Lung (tissue), 11 donors: ENCODE measurements at regions not wholly inside any gene's neighbourhood (a gene's known extent, or its start where the extent isn't known, plus 50 kb on each side); places are given as distances from the start of the nearest gene placed in this dataset.

Experiments
- ATAC-seq: fragments of 200-7000 bp; cut with Tn5 transposase; one replicate; pipeline ENCODE4 v1.9.1; 2020; ENCODE audit warnings: moderate number of reproducible peaks; ENCODE audit not compliant: insufficient read depth, low FRiP score
- DNase-seq, 3 donors: peaks; one replicate each; pipeline ENCODE4 v3.0.0-alpha.2; 2013 to 2017
- H3K27ac ChIP-seq, 2 donors: one replicate each; pipeline ENCODE4 v1.5.1; 2013; ENCODE audit warnings: mild to moderate bottlenecking in 2 of 2, moderate library complexity in 2 of 2, control low read depth in 1 of 2, inconsistent platforms in 1 of 2, low read depth in 1 of 2, low read length in 1 of 2
- H3K27me3 ChIP-seq, 3 donors: one replicate each; pipeline ENCODE4 v1.5.1; 2013; ENCODE audit warnings: low read length in 2 of 3; ENCODE audit not compliant: control insufficient read depth in 3 of 3, insufficient read depth in 3 of 3
- H3K36me3 ChIP-seq, 4 donors: one replicate each; pipeline ENCODE4 v1.5.1; 2013; ENCODE audit warnings: low read length in 4 of 4, mild to moderate bottlenecking in 1 of 4, moderate library complexity in 1 of 4; ENCODE audit not compliant: control insufficient read depth in 4 of 4, insufficient read depth in 4 of 4
- H3K4me1 ChIP-seq, 5 donors: one replicate each; pipeline ENCODE4 v1.5.1; 2013; ENCODE audit warnings: low read length in 5 of 5, mild to moderate bottlenecking in 2 of 5, moderate library complexity in 1 of 5; ENCODE audit not compliant: control insufficient read depth in 5 of 5, insufficient read depth in 5 of 5
- H3K4me3 ChIP-seq: one replicate; pipeline ENCODE4 v1.5.1; 2013; ENCODE audit warnings: mild to moderate bottlenecking, control low read depth, moderate library complexity
- H3K9ac ChIP-seq, 2 donors: one replicate each; pipeline ENCODE4 v1.5.1; 2013; ENCODE audit warnings: low read length in 2 of 2, control low read depth in 1 of 2; ENCODE audit not compliant: insufficient read depth in 1 of 2
- H3K9me3 ChIP-seq, 4 donors: one replicate each; pipeline ENCODE4 v1.5.1; 2013; ENCODE audit warnings: low read length in 3 of 4, mild to moderate bottlenecking in 1 of 4, moderate library complexity in 1 of 4; ENCODE audit not compliant: control insufficient read depth in 4 of 4, insufficient read depth in 3 of 4
- CTCF ChIP-seq: IDR thresholded peaks from 2 replicates; pipeline ENCODE4 v1.5.1; 2012; ENCODE audit warnings: mild to moderate bottlenecking; ENCODE audit errors: control extremely low read depth, extremely low read depth
- WGBS, 2 donors: extraction: QIAGEN DNeasy Blood & Tissue Kit; methylation state at CpG; one replicate each; pipeline ENCODE4 v1.1.7; 2013; 5-methylcytosine and 5-hydroxymethylcytosine counted together
- donor health status: control.
- donor health status: control.
- donor health status: Bipolar disorder and iron deficiency.
- donor health status: healthy.
- donor health status: DM: yes; HTN: yes; CAD: no.

- H3K27me3 ChIP-seq: no peaks in the 10 kb centered on the region
- H3K4me3 ChIP-seq: no peak overlapping the region
- no peak for TF ChIP-seq CTCF
- no peak for ATAC-seq
- H3K36me3 ChIP-seq: peaks cover 0 to 6% (median 0%) of the 10 kb centered on the region in 4 donors
- no peak overlapping the region for H3K9ac ChIP-seq
- H3K9me3 ChIP-seq: peaks cover 0 to 2% (median 0%) of the 10 kb centered on the region in 4 donors
- DNase-seq: peak; percentile 59 to 87 (median 78)
- peaks cover 0 to 75% (median 24%) of the 10 kb centered on the region in 5 donors for H3K4me1 ChIP-seq
- WGBS, 2 donors: 81 to 84% methylated on average over 6 of the region's 6 CpGs
- H3K27ac ChIP-seq: no peak overlapping the region
Measured at GRCh38 chr2:120844070-120844738, 108.5 kb downstream of the GLI2 start.

GRCh38 chr2:120845277-120845676, 109.6 kb downstream of the GLI2 start:
- no peak for TF ChIP-seq CTCF
- Histone ChIP-seq H3K36me3 (peaks cover 0 to 12% (median 2%) of the 10 kb centered on the region in 4 donors), H3K4me3 (no peak overlapping the region), H3K27me3 (no peaks in the 10 kb centered on the region), H3K4me1 (peaks cover 0 to 75% (median 24%) of the 10 kb centered on the region in 5 donors), H3K27ac (no peak overlapping the region), H3K9me3 (peaks cover 0 to 6% (median 3%) of the 10 kb centered on the region in 4 donors), H3K9ac (no peak overlapping the region)
- peak; percentile 47 to 76 (median 49) for DNase-seq
- 76 to 85% methylated on average over 9 of the region's 9 CpGs for WGBS, 2 donors
- ATAC-seq: no peak

- no peak overlapping the region for H3K4me3 ChIP-seq
- no peak for TF ChIP-seq CTCF
- 83 to 92% methylated on average over 14 of the region's 14 CpGs for WGBS, 2 donors
- DNase-seq (no peak), ATAC-seq (no peak)
- peaks cover 0 to 6% (median 3%) of the 10 kb centered on the region in 4 donors for H3K9me3 ChIP-seq
- peaks cover 0 to 64% (median 20%) of the 10 kb centered on the region in 5 donors for H3K4me1 ChIP-seq
- no peak overlapping the region for H3K9ac ChIP-seq
- H3K27me3 ChIP-seq: no peaks in the 10 kb centered on the region
- peaks cover 0 to 9% (median 2%) of the 10 kb centered on the region in 4 donors for H3K36me3 ChIP-seq
- H3K27ac ChIP-seq: no peak overlapping the region
Measured at GRCh38 chr2:120846406-120847095, 110.9 kb downstream of the GLI2 start.
